Middle frontal gyrus (tissue), 1 donor: ENCODE measurements at regions not wholly inside any gene's neighbourhood (a gene's known extent, or its start where the extent isn't known, plus 50 kb on each side); places are given as distances from the start of the nearest gene placed in this dataset.
"Not testable (repeated sequence)": the region's sequence is repeated elsewhere in the genome, so short reads cannot be mapped to it uniquely, and the experiment has no call there.

Experiments
- DNase-seq: peaks from one replicate; pipeline ENCODE4 v3.0.0-alpha.2; 2015; ENCODE audit warnings: low spot score; ENCODE audit errors: extremely low spot score

GRCh38 chr6:16909658-16910360, 148.5 kb upstream of the ATXN1 start:
- DNase-seq, result no peak

- no peak for DNase-seq
Observed at GRCh38 chr6:16907991-16908390, 146.7 kb upstream of the ATXN1 start.

GRCh38 chr6:16904957-16905356, 143.7 kb upstream of the ATXN1 start:
- DNase-seq, result no peak

- no peak for DNase-seq
Observed at GRCh38 chr6:16903470-16903869, 142.2 kb upstream of the ATXN1 start.

GRCh38 chr6:16902502-16902901, 141.2 kb upstream of the ATXN1 start:
- no peak for DNase-seq

- no peak for DNase-seq
Observed at GRCh38 chr6:16901782-16902181, 140.5 kb upstream of the ATXN1 start.

GRCh38 chr6:16901306-16901705, 140.0 kb upstream of the ATXN1 start:
- no peak for DNase-seq

- no peak for DNase-seq
Observed at GRCh38 chr6:16898640-16899396, 137.6 kb upstream of the ATXN1 start.

GRCh38 chr6:16897669-16898068, 136.4 kb upstream of the ATXN1 start:
- DNase-seq, result no peak

GRCh38 chr6:16894301-16894700, 133.0 kb upstream of the ATXN1 start:
- DNase-seq, result no peak

- DNase-seq, result not testable (repeated sequence)
Observed at GRCh38 chr6:16891110-16891509, 129.8 kb upstream of the ATXN1 start.

- no peak for DNase-seq
Observed at GRCh38 chr6:16885411-16886160, 124.3 kb upstream of the ATXN1 start.

GRCh38 chr6:16884526-16884925, 123.3 kb upstream of the ATXN1 start:
- no peak for DNase-seq

- DNase-seq, result no peak
Observed at GRCh38 chr6:16883414-16883813, 122.2 kb upstream of the ATXN1 start.

GRCh38 chr6:16882230-16882629, 121.0 kb upstream of the ATXN1 start:
- no peak for DNase-seq

GRCh38 chr6:16876852-16877251, 115.6 kb upstream of the ATXN1 start:
- not testable (repeated sequence) for DNase-seq

GRCh38 chr6:16876201-16876600, 114.9 kb upstream of the ATXN1 start:
- DNase-seq, result no peak

GRCh38 chr6:16873698-16874097, 112.4 kb upstream of the ATXN1 start:
- DNase-seq, result no peak

GRCh38 chr6:16872543-16873235, 111.4 kb upstream of the ATXN1 start:
- DNase-seq, result no peak

- DNase-seq, result no peak
Observed at GRCh38 chr6:16871047-16871446, 109.8 kb upstream of the ATXN1 start.

GRCh38 chr6:16868968-16869367, 107.7 kb upstream of the ATXN1 start:
- DNase-seq, result no peak
